MM.1S (cell line): ENCODE measurements at regions not wholly inside any gene's neighbourhood (a gene's known extent, or its start where the extent isn't known, plus 50 kb on each side); places are given as distances from the start of the nearest gene placed in this dataset.
A peak's percentile ranks its signal among the peaks of the same experiment; 100 is the strongest.

Experiments used
- DNase-seq: peaks from one replicate; pipeline ENCODE4 v3.0.0-alpha.2; 2015
- H2AFZ ChIP-seq: fragments of 300-600 bp; sonication (generic); 2 replicates; pipeline ENCODE4 v1.6.0; 2016; ENCODE audit warnings: antibody characterized with exemption, low read length
- H3F3A ChIP-seq: fragments of 300-600 bp; sonication (generic); 2 replicates; pipeline ENCODE4 v1.6.1; 2016; ENCODE audit warnings: mild to moderate bottlenecking, antibody characterized with exemption, low read length, moderate library complexity, mixed read lengths; ENCODE audit not compliant: insufficient read depth
- H3K27ac ChIP-seq: fragments of 300-600 bp; sonication (generic); 2 replicates; pipeline ENCODE4 v1.5.1; 2016; ENCODE audit warnings: mild to moderate bottlenecking, low read length
- H3K27me3 ChIP-seq: fragments of 300-600 bp; sonication (generic); replicated peaks from 2 replicates; pipeline ENCODE4 v1.6.0; 2016; ENCODE audit warnings: low read length; ENCODE audit not compliant: insufficient read depth
- H3K36me3 ChIP-seq: fragments of 300-600 bp; sonication (generic); replicated peaks from 2 replicates; pipeline ENCODE4 v1.6.1; 2016; ENCODE audit warnings: mild to moderate bottlenecking, low read length, mixed read lengths; ENCODE audit not compliant: insufficient read depth
- H3K4me1 ChIP-seq: fragments of 300-600 bp; sonication (generic); 2 replicates; pipeline ENCODE4 v1.6.1; 2016; ENCODE audit warnings: low read length, mixed read lengths
- H3K4me2 ChIP-seq: fragments of 300-600 bp; sonication (generic); 2 replicates; pipeline ENCODE4 v1.6.0; 2016; ENCODE audit warnings: low read depth, low read length
- H3K4me3 ChIP-seq: fragments of 300-600 bp; sonication (generic); 2 replicates; pipeline ENCODE4 v1.5.1; 2016; ENCODE audit warnings: low read length, mixed read lengths
- H3K79me2 ChIP-seq: fragments of 300-600 bp; sonication (generic); 2 replicates; pipeline ENCODE4 v1.6.1; 2016; ENCODE audit warnings: mixed run types, low read length, mixed read lengths
- H3K9ac ChIP-seq: fragments of 300-600 bp; sonication (generic); 2 replicates; pipeline ENCODE4 v1.6.1; 2016; ENCODE audit warnings: low read length, mixed read lengths
- H3K9me2 ChIP-seq: fragments of 300-600 bp; sonication (generic); replicated peaks from 2 replicates; pipeline ENCODE4 v1.6.1; 2016; ENCODE audit warnings: mild to moderate bottlenecking, low read length, mixed read lengths; ENCODE audit not compliant: insufficient read depth
- H3K9me3 ChIP-seq: fragments of 300-600 bp; sonication (generic); replicated peaks from 2 replicates; pipeline ENCODE4 v1.6.1; 2016; ENCODE audit warnings: mild to moderate bottlenecking, low read length, mixed read lengths; ENCODE audit not compliant: insufficient read depth
- H4K20me1 ChIP-seq: fragments of 300-600 bp; sonication (generic); 2 replicates; pipeline ENCODE4 v1.6.1; 2016; ENCODE audit warnings: mild to moderate bottlenecking, low read length, moderate library complexity, mixed read lengths; ENCODE audit not compliant: insufficient read depth
- CTCF ChIP-seq: fragments of 300-600 bp; sonication (generic); IDR thresholded peaks from 2 replicates; pipeline ENCODE4 v1.5.1; 2016; ENCODE audit warnings: antibody characterized with exemption, low read length, mixed read lengths
- EZH2 ChIP-seq: fragments of 300-600 bp; sonication (generic); optimal IDR thresholded peaks from 2 replicates; pipeline ENCODE3; 2017; ENCODE audit warnings: low read depth, mild to moderate bottlenecking, antibody characterized with exemption, low read length, mixed read lengths
- EZH2phosphoT487 ChIP-seq: fragments of 300-600 bp; sonication (generic); IDR thresholded peaks from 2 replicates; pipeline ENCODE4 v1.6.1; 2018; ENCODE audit warnings: antibody characterized with exemption, low read length

- no peak overlapping the region for H3K27ac ChIP-seq
- DNase-seq: peak; percentile 32
- H3K4me3 ChIP-seq: no peak overlapping the region
- H3K27me3 ChIP-seq: peaks cover 81% of the 10 kb centered on the region
- no peaks in the 10 kb centered on the region for H3K9me3 ChIP-seq
- H2AFZ ChIP-seq: no peak overlapping the region
- H3F3A ChIP-seq: no peaks in the 10 kb centered on the region
- no peaks in the 10 kb centered on the region for H4K20me1 ChIP-seq
- no peaks in the 10 kb centered on the region for H3K4me1 ChIP-seq
- H3K9me2 ChIP-seq: no peaks in the 10 kb centered on the region
- no peak overlapping the region; the same call in 1 of the 2 replicates for H3K4me2 ChIP-seq
- H3K36me3 ChIP-seq: no peaks in the 10 kb centered on the region
- no peak overlapping the region for H3K9ac ChIP-seq
- no peak for TF ChIP-seq EZH2
- peak; percentile 43 for TF ChIP-seq CTCF
- H3K79me2 ChIP-seq: no peaks in the 10 kb centered on the region
These were observed 277.0 kb downstream of the PTPRU start for GRCh38 chr1:29513357-29513756.

GRCh38 chr1:29511436-29511835 is 275.1 kb downstream of the PTPRU start:
- Histone ChIP-seq H3K27ac (no peak overlapping the region), H3K79me2 (no peaks in the 10 kb centered on the region), H3K4me2 (no peak overlapping the region), H3K9ac (no peak overlapping the region), H3K9me3 (no peaks in the 10 kb centered on the region), H3K4me3 (no peak overlapping the region), H3F3A (no peaks in the 10 kb centered on the region), H3K27me3 (peaks cover 97% of the 10 kb centered on the region), H4K20me1 (no peaks in the 10 kb centered on the region), H3K36me3 (no peaks in the 10 kb centered on the region), H2AFZ (no peak overlapping the region), H3K9me2 (no peaks in the 10 kb centered on the region), H3K4me1 (no peaks in the 10 kb centered on the region)
- no peak for TF ChIP-seq EZH2
- no peak for TF ChIP-seq CTCF
- TF ChIP-seq EZH2phosphoT487: no peak
- DNase-seq: no peak

- TF ChIP-seq CTCF: no peak
- TF ChIP-seq EZH2phosphoT487: no peak
- no peak for TF ChIP-seq EZH2
- H3K4me3 ChIP-seq: no peak overlapping the region
- H3K27me3 ChIP-seq: peaks cover 99% of the 10 kb centered on the region
- H3K27ac ChIP-seq: no peak overlapping the region
- no peaks in the 10 kb centered on the region for H4K20me1 ChIP-seq
- H3K9me3 ChIP-seq: no peaks in the 10 kb centered on the region
- H3K79me2 ChIP-seq: no peaks in the 10 kb centered on the region
- H3K9me2 ChIP-seq: no peaks in the 10 kb centered on the region
- no peaks in the 10 kb centered on the region for H3K36me3 ChIP-seq
- no peak overlapping the region for H3K4me2 ChIP-seq
- H3F3A ChIP-seq: no peaks in the 10 kb centered on the region
- no peak overlapping the region for H3K9ac ChIP-seq
- no peak overlapping the region for H2AFZ ChIP-seq
- DNase-seq: no peak
- no peaks in the 10 kb centered on the region for H3K4me1 ChIP-seq
These were observed 272.3 kb downstream of the PTPRU start for GRCh38 chr1:29508458-29509107.
